WTC11 (cell line): ENCODE measurements at regions not wholly inside any gene's neighbourhood (a gene's known extent, or its start where the extent isn't known, plus 50 kb on each side); places are given as distances from the start of the nearest gene placed in this dataset.

Source experiments
- ATAC-seq: fragments of 200-7000 bp; cut with Tn5 transposase; 2 replicates; pipeline ENCODE4 v1.10.0; 2021; ENCODE audit warnings: mild to moderate bottlenecking, moderate library complexity
- CTCF ChIA-PET: fragments of 300-600 bp; sonication (Branson Sonifier 250); formaldehyde crosslinking; loops from one replicate; lab custom pipeline; 2021; ENCODE audit warnings: antibody characterized with exemption; lab: Charles Lee
- POLR2A ChIA-PET: fragments of 350-600 bp; sonication (Branson Sonifier 250); formaldehyde crosslinking; loops from one replicate; lab custom pipeline; 2021; ENCODE audit warnings: antibody characterized with exemption; lab: Charles Lee
- DNase-seq: peaks from one replicate; pipeline ENCODE4 v3.0.0; 2021; ENCODE audit warnings: low spot score
- H3K27ac Mint-ChIP-seq: 2 replicates; pipeline ENCODE4 v1.8.0; 2021; ENCODE audit warnings: mixed read lengths
- H3K27me3 Mint-ChIP-seq: 2 replicates; pipeline ENCODE4 v1.8.0; 2021; ENCODE audit warnings: low read depth, mild to moderate bottlenecking, moderate library complexity, mixed read lengths
- H3K36me3 Mint-ChIP-seq: 2 replicates; pipeline ENCODE4 v1.8.0; 2021; ENCODE audit warnings: mixed read lengths
- H3K4me1 Mint-ChIP-seq: 2 replicates; pipeline ENCODE4 v1.8.0; 2022; ENCODE audit warnings: mixed read lengths
- H3K4me3 Mint-ChIP-seq: 2 replicates; pipeline ENCODE4 v1.8.0; 2021; ENCODE audit warnings: mild to moderate bottlenecking, moderate library complexity, mixed read lengths
- H3K9me3 Mint-ChIP-seq: 2 replicates; pipeline ENCODE4 v1.8.0; 2021; ENCODE audit warnings: mixed read lengths
- ATF1 ChIP-seq: sonication (generic); formaldehyde crosslinking; IDR thresholded peaks from 2 replicates; pipeline ENCODE4 v1.8.1; 2023; ENCODE audit warnings: mild to moderate bottlenecking, moderate library complexity, missing genetic modification reagents
- CREM ChIP-seq: sonication (generic); formaldehyde crosslinking; IDR thresholded peaks from 2 replicates; pipeline ENCODE4 v1.8.1; 2022; ENCODE audit warnings: mild to moderate bottlenecking, missing genetic modification reagents, moderate library complexity
- ELF4 ChIP-seq: sonication (generic); formaldehyde crosslinking; IDR thresholded peaks from 2 replicates; pipeline ENCODE4 v1.8.1; 2022; ENCODE audit warnings: low read depth, mild to moderate bottlenecking, moderate library complexity, missing genetic modification reagents
- FOXK1 ChIP-seq: sonication (generic); formaldehyde crosslinking; IDR thresholded peaks from 2 replicates; pipeline ENCODE4 v1.8.0; 2022; ENCODE audit warnings: mild to moderate bottlenecking, moderate library complexity, missing genetic modification reagents
- JAZF1 ChIP-seq: fragments of 250-450 bp; sonication (Bioruptor Pico); IDR thresholded peaks from 2 replicates; pipeline ENCODE4 v1.9.0; 2021; ENCODE audit warnings: moderate library complexity, mild to moderate bottlenecking, inconsistent platforms
- KAT7 ChIP-seq: sonication (generic); formaldehyde crosslinking; IDR thresholded peaks from 2 replicates; pipeline ENCODE4 v1.8.1; 2023; ENCODE audit warnings: missing genetic modification reagents, mild to moderate bottlenecking, borderline replicate concordance
- MXD4 ChIP-seq: fragments of 250-450 bp; sonication (Bioruptor Pico); IDR thresholded peaks from 2 replicates; pipeline ENCODE4 v1.8.0; 2021; ENCODE audit warnings: mild to moderate bottlenecking, moderate library complexity, borderline replicate concordance
- NFATC4 ChIP-seq: fragments of 250-450 bp; sonication (Bioruptor Pico); IDR thresholded peaks from 2 replicates; pipeline ENCODE4 v1.9.0; 2021; ENCODE audit warnings: mild to moderate bottlenecking
- NR3C1 ChIP-seq: sonication (generic); formaldehyde crosslinking; conservative IDR thresholded peaks from 2 replicates; pipeline ENCODE4 v1.8.1; 2023; ENCODE audit warnings: low read depth, mild to moderate bottlenecking, missing genetic modification reagents
- RORB ChIP-seq: fragments of 250-450 bp; sonication (Bioruptor Pico); IDR thresholded peaks from 2 replicates; pipeline ENCODE4 v1.9.0; 2021; ENCODE audit warnings: mild to moderate bottlenecking
- SMAD3 ChIP-seq: sonication (generic); formaldehyde crosslinking; IDR thresholded peaks from 2 replicates; pipeline ENCODE4 v1.8.0; 2022; ENCODE audit warnings: missing genetic modification reagents, mild to moderate bottlenecking, borderline replicate concordance
- TCF7 ChIP-seq: sonication (generic); formaldehyde crosslinking; IDR thresholded peaks from 2 replicates; pipeline ENCODE4 v1.8.0; 2022; ENCODE audit warnings: mild to moderate bottlenecking, low read depth, missing genetic modification reagents, moderate library complexity
- TEAD4 ChIP-seq: sonication (generic); formaldehyde crosslinking; IDR thresholded peaks from 2 replicates; pipeline ENCODE4 v1.8.0; 2022; ENCODE audit warnings: mild to moderate bottlenecking, missing genetic modification reagents
- ZNF121 ChIP-seq: sonication (generic); formaldehyde crosslinking; IDR thresholded peaks from 2 replicates; pipeline ENCODE4 v1.8.0; 2023; ENCODE audit warnings: missing genetic modification reagents
- ZNF263 ChIP-seq: sonication (generic); formaldehyde crosslinking; IDR thresholded peaks from 2 replicates; pipeline ENCODE4 v1.8.1; 2022; ENCODE audit warnings: low read depth, mild to moderate bottlenecking, moderate library complexity, missing genetic modification reagents
- ZNF671 ChIP-seq: fragments of 250-450 bp; sonication (Bioruptor Pico); IDR thresholded peaks from 2 replicates; pipeline ENCODE4 v1.8.0; 2021; ENCODE audit warnings: mild to moderate bottlenecking
- TF ChIP-seq, protein P1 (sequence below): sonication (generic); formaldehyde crosslinking; IDR thresholded peaks from 2 replicates; pipeline ENCODE4 v1.8.0; 2023; ENCODE audit warnings: mild to moderate bottlenecking, missing genetic modification reagents
- TF ChIP-seq, protein P2 (sequence below): sonication (generic); formaldehyde crosslinking; IDR thresholded peaks from 2 replicates; pipeline ENCODE4 v1.8.0; 2022; ENCODE audit warnings: missing genetic modification reagents
- TF ChIP-seq, protein P3 (sequence below): sonication (generic); formaldehyde crosslinking; IDR thresholded peaks from 2 replicates; pipeline ENCODE4 v1.8.1; 2023; ENCODE audit warnings: mild to moderate bottlenecking, missing genetic modification reagents, borderline replicate concordance
- TF ChIP-seq, protein P4 (sequence below): sonication (generic); formaldehyde crosslinking; IDR thresholded peaks from 2 replicates; pipeline ENCODE4 v1.8.0; 2023; ENCODE audit warnings: missing genetic modification reagents, mild to moderate bottlenecking, borderline replicate concordance

DNA sequence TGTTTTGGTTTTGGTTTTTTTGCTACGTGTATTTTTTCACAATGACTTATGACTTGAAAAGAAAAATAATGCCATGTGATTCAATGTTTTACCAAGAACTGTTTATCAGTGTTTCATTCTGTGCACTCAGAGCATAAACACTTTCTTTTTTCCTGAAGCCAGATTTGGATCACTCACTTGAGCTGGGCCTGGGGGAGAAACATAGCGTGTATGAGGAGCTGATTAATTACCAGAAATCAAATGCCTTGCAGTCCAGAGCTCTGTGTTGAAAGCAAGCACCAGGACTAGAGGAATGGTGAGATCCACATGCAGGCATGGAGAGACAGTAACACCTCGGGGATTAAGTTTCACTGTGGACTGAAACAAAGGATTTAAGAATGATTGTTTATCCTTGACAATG, 642.1 kb upstream of the ADGRL2 start:
- peak; percentile 48 for ATAC-seq
- ChIA-PET CTCF (no interaction called here), POLR2A (no interaction called here)
- no peak overlapping the region for H3K4me3 Mint-ChIP-seq
- H3K9me3 Mint-ChIP-seq, result no peaks in the 10 kb centered on the region; the same call in 1 of the 2 replicates
- H3K27me3 Mint-ChIP-seq, result no peaks in the 10 kb centered on the region
- H3K36me3 Mint-ChIP-seq, result no peaks in the 10 kb centered on the region
- peak overlapping the region; percentile 19 for H3K27ac Mint-ChIP-seq
- peaks cover 27% of the 10 kb centered on the region for H3K4me1 Mint-ChIP-seq
- TF ChIP-seq RORB (CRISPR knock-in tag) (no peak), FOXK1 (CRISPR knock-in tag) (no peak)
- TF ChIP-seq, protein P1, sequence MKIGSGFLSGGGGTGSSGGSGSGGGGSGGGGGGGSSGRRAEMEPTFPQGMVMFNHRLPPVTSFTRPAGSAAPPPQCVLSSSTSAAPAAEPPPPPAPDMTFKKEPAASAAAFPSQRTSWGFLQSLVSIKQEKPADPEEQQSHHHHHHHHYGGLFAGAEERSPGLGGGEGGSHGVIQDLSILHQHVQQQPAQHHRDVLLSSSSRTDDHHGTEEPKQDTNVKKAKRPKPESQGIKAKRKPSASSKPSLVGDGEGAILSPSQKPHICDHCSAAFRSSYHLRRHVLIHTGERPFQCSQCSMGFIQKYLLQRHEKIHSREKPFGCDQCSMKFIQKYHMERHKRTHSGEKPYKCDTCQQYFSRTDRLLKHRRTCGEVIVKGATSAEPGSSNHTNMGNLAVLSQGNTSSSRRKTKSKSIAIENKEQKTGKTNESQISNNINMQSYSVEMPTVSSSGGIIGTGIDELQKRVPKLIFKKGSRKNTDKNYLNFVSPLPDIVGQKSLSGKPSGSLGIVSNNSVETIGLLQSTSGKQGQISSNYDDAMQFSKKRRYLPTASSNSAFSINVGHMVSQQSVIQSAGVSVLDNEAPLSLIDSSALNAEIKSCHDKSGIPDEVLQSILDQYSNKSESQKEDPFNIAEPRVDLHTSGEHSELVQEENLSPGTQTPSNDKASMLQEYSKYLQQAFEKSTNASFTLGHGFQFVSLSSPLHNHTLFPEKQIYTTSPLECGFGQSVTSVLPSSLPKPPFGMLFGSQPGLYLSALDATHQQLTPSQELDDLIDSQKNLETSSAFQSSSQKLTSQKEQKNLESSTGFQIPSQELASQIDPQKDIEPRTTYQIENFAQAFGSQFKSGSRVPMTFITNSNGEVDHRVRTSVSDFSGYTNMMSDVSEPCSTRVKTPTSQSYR (CRISPR knock-in tag), result no peak
- DNase-seq, result no peak

DNA sequence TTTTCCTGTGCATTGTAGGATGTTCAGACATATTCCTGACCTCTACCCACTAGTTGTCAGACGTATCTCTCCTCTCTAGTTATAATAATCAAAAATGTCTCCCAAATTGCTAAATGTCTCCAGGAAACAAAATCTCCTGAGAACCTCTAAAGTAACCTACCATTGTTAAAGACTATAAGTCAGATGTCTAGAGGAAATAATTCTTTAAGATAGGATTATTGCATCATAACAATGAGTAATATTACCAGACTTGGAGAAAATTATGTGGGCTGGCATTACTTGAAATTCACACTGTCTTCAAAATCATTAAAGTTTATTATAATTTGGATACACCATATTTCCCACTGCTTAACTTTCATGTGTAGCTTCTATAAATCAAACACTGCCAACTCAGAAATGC, 643.0 kb upstream of the ADGRL2 start:
- ChIA-PET CTCF (no interaction called here), POLR2A (no interaction called here)
- ATAC-seq (no peak), DNase-seq (no peak)
- H3K9me3 Mint-ChIP-seq, result no peaks in the 10 kb centered on the region; the same call in 1 of the 2 replicates
- TF ChIP-seq NR3C1 (CRISPR knock-in tag) (no peak), ATF1 (CRISPR knock-in tag) (no peak), TEAD4 (CRISPR knock-in tag) (no peak), ZNF671 (CRISPR knock-in tag) (no peak), SMAD3 (no peak), JAZF1 (CRISPR knock-in tag) (no peak)
- TF ChIP-seq, protein P2, sequence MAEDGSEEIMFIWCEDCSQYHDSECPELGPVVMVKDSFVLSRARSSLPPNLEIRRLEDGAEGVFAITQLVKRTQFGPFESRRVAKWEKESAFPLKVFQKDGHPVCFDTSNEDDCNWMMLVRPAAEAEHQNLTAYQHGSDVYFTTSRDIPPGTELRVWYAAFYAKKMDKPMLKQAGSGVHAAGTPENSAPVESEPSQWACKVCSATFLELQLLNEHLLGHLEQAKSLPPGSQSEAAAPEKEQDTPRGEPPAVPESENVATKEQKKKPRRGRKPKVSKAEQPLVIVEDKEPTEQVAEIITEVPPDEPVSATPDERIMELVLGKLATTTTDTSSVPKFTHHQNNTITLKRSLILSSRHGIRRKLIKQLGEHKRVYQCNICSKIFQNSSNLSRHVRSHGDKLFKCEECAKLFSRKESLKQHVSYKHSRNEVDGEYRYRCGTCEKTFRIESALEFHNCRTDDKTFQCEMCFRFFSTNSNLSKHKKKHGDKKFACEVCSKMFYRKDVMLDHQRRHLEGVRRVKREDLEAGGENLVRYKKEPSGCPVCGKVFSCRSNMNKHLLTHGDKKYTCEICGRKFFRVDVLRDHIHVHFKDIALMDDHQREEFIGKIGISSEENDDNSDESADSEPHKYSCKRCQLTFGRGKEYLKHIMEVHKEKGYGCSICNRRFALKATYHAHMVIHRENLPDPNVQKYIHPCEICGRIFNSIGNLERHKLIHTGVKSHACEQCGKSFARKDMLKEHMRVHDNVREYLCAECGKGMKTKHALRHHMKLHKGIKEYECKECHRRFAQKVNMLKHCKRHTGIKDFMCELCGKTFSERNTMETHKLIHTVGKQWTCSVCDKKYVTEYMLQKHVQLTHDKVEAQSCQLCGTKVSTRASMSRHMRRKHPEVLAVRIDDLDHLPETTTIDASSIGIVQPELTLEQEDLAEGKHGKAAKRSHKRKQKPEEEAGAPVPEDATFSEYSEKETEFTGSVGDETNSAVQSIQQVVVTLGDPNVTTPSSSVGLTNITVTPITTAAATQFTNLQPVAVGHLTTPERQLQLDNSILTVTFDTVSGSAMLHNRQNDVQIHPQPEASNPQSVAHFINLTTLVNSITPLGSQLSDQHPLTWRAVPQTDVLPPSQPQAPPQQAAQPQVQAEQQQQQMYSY (CRISPR knock-in tag), result no peak
- no peak overlapping the region for H3K4me3 Mint-ChIP-seq
- H3K36me3 Mint-ChIP-seq, result no peaks in the 10 kb centered on the region
- H3K27me3 Mint-ChIP-seq, result no peaks in the 10 kb centered on the region
- no peak overlapping the region for H3K27ac Mint-ChIP-seq
- peaks cover 27% of the 10 kb centered on the region for H3K4me1 Mint-ChIP-seq

DNA sequence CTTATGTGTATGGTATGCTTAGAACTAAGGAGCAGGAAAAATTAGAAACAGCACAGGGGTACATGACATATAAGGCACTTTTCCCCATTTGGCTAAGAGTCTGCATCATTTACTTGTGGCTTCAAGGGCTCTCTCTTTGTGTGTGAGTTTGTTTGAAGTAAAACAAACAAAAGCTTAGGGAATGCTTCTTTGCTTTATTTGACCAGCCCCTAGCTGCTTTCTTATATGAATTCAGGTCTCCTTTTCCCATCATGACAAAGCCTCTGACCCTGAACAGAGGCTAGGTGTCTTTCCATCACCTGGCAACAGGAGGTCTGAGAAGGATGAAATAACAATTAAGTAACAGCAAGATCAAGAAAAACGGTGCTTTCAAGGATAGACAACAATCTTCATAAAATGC, 643.8 kb upstream of the ADGRL2 start:
- H3K4me1 Mint-ChIP-seq, result peaks cover 27% of the 10 kb centered on the region
- peak; percentile 43 for ATAC-seq
- ChIA-PET CTCF (no interaction called here), POLR2A (no interaction called here)
- no peak overlapping the region for H3K4me3 Mint-ChIP-seq
- no peak overlapping the region for H3K27ac Mint-ChIP-seq
- no peaks in the 10 kb centered on the region for H3K36me3 Mint-ChIP-seq
- no peak for DNase-seq
- H3K27me3 Mint-ChIP-seq, result no peaks in the 10 kb centered on the region
- no peaks in the 10 kb centered on the region; the same call in 1 of the 2 replicates for H3K9me3 Mint-ChIP-seq
- TF ChIP-seq, protein P3, sequence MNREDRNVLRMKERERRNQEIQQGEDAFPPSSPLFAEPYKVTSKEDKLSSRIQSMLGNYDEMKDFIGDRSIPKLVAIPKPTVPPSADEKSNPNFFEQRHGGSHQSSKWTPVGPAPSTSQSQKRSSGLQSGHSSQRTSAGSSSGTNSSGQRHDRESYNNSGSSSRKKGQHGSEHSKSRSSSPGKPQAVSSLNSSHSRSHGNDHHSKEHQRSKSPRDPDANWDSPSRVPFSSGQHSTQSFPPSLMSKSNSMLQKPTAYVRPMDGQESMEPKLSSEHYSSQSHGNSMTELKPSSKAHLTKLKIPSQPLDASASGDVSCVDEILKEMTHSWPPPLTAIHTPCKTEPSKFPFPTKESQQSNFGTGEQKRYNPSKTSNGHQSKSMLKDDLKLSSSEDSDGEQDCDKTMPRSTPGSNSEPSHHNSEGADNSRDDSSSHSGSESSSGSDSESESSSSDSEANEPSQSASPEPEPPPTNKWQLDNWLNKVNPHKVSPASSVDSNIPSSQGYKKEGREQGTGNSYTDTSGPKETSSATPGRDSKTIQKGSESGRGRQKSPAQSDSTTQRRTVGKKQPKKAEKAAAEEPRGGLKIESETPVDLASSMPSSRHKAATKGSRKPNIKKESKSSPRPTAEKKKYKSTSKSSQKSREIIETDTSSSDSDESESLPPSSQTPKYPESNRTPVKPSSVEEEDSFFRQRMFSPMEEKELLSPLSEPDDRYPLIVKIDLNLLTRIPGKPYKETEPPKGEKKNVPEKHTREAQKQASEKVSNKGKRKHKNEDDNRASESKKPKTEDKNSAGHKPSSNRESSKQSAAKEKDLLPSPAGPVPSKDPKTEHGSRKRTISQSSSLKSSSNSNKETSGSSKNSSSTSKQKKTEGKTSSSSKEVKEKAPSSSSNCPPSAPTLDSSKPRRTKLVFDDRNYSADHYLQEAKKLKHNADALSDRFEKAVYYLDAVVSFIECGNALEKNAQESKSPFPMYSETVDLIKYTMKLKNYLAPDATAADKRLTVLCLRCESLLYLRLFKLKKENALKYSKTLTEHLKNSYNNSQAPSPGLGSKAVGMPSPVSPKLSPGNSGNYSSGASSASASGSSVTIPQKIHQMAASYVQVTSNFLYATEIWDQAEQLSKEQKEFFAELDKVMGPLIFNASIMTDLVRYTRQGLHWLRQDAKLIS (CRISPR knock-in tag), result no peak
- no peak for TF ChIP-seq ELF4
- no peak for TF ChIP-seq NFATC4 (CRISPR knock-in tag)
- TF ChIP-seq, protein P4, sequence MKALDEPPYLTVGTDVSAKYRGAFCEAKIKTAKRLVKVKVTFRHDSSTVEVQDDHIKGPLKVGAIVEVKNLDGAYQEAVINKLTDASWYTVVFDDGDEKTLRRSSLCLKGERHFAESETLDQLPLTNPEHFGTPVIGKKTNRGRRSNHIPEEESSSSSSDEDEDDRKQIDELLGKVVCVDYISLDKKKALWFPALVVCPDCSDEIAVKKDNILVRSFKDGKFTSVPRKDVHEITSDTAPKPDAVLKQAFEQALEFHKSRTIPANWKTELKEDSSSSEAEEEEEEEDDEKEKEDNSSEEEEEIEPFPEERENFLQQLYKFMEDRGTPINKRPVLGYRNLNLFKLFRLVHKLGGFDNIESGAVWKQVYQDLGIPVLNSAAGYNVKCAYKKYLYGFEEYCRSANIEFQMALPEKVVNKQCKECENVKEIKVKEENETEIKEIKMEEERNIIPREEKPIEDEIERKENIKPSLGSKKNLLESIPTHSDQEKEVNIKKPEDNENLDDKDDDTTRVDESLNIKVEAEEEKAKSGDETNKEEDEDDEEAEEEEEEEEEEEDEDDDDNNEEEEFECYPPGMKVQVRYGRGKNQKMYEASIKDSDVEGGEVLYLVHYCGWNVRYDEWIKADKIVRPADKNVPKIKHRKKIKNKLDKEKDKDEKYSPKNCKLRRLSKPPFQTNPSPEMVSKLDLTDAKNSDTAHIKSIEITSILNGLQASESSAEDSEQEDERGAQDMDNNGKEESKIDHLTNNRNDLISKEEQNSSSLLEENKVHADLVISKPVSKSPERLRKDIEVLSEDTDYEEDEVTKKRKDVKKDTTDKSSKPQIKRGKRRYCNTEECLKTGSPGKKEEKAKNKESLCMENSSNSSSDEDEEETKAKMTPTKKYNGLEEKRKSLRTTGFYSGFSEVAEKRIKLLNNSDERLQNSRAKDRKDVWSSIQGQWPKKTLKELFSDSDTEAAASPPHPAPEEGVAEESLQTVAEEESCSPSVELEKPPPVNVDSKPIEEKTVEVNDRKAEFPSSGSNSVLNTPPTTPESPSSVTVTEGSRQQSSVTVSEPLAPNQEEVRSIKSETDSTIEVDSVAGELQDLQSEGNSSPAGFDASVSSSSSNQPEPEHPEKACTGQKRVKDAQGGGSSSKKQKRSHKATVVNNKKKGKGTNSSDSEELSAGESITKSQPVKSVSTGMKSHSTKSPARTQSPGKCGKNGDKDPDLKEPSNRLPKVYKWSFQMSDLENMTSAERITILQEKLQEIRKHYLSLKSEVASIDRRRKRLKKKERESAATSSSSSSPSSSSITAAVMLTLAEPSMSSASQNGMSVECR (CRISPR knock-in tag), result no peak
- TF ChIP-seq CREM (CRISPR knock-in tag), result no peak
- no peak for TF ChIP-seq ZNF121
- TF ChIP-seq MXD4 (CRISPR knock-in tag), result no peak
- TF ChIP-seq TCF7 (CRISPR knock-in tag), result no peak
- no peak for TF ChIP-seq ZNF263 (CRISPR knock-in tag)
- TF ChIP-seq KAT7 (CRISPR knock-in tag), result no peak
